ENCODE measurements at regions not wholly inside any gene's neighbourhood (a gene's known extent, or its start where the extent isn't known, plus 50 kb on each side); places are given as distances from the start of the nearest gene placed in this dataset.

DNA sequence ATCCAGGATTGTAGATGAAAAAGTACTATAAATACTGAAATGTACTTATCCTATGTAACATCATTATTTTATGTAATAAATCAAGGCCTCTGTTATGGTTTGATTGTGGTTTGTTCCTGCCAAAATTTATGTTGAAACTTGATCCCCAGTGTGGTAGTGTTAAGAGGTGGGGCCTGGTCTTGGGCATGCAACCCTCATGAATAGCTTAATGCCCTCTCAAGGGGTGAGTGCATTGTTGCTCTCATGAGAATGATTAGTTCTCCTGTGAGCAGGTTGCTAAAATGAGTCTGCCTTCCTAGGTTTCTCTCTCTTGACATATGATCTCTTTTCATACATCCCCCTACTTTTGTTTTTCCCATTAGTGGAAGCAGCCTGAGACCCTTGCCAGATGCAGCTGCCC, 915.4 kb downstream of the TSN start:
- H3K9me3 ChIP-seq (ENCODE audit: control insufficient read depth in 4 of 4, insufficient read depth in 3 of 4, low read length in 3 of 4), result no peaks in the 10 kb centered on the region
- TF ChIP-seq, protein P1, sequence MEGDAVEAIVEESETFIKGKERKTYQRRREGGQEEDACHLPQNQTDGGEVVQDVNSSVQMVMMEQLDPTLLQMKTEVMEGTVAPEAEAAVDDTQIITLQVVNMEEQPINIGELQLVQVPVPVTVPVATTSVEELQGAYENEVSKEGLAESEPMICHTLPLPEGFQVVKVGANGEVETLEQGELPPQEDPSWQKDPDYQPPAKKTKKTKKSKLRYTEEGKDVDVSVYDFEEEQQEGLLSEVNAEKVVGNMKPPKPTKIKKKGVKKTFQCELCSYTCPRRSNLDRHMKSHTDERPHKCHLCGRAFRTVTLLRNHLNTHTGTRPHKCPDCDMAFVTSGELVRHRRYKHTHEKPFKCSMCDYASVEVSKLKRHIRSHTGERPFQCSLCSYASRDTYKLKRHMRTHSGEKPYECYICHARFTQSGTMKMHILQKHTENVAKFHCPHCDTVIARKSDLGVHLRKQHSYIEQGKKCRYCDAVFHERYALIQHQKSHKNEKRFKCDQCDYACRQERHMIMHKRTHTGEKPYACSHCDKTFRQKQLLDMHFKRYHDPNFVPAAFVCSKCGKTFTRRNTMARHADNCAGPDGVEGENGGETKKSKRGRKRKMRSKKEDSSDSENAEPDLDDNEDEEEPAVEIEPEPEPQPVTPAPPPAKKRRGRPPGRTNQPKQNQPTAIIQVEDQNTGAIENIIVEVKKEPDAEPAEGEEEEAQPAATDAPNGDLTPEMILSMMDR (IDR thresholded peaks at IDR 0.05; ENCODE audit: control extremely low read depth, extremely low read depth), result no peak
- H3K27me3 ChIP-seq (ENCODE audit: control insufficient read depth in 3 of 3, insufficient read depth in 3 of 3, low read length in 2 of 3), result no peaks in the 10 kb centered on the region
- H3K9ac ChIP-seq (ENCODE audit: insufficient read depth in 1 of 2, low read length in 2 of 2), result no peak overlapping the region
- no peak overlapping the region for H3K27ac ChIP-seq (ENCODE audit: low read depth in 1 of 2, low read length in 1 of 2)
- ATAC-seq (ENCODE audit: insufficient read depth, low FRiP score) (no peak), DNase-seq (no peak)
- H3K4me1 ChIP-seq (ENCODE audit: control insufficient read depth in 5 of 5, insufficient read depth in 5 of 5, low read length in 5 of 5), result no peaks in the 10 kb centered on the region
- H3K36me3 ChIP-seq (ENCODE audit: control insufficient read depth in 4 of 4, insufficient read depth in 4 of 4, low read length in 4 of 4), result no peaks in the 10 kb centered on the region
- H3K4me3 ChIP-seq, result no peak overlapping the region

DNA sequence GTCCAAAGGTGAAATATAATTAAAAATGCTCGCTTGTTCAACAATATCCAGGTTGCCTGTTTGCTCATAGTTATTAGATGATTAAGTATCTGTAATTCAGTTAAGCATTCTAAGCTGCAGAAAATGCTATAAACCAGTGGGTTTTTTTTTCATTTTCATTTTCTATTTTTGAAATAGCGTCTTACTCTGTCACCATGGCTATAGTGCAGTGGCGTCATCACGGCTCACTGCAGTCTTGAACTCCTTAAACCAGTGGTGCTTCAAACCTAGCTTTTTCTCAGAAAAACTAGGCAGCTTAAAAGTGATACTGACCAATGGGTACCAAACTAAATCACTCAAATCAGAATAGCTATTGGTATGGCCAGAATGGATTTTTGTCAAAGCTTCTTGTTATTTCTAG, 925.2 kb downstream of the TSN start:
- H3K9ac ChIP-seq (ENCODE audit: insufficient read depth in 1 of 2, low read length in 2 of 2), result no peak overlapping the region
- no peak for ATAC-seq (ENCODE audit: insufficient read depth, low FRiP score)
- H3K36me3 ChIP-seq (ENCODE audit: control insufficient read depth in 4 of 4, insufficient read depth in 4 of 4, low read length in 4 of 4), result no peaks in the 10 kb centered on the region
- no peaks in the 10 kb centered on the region for H3K27me3 ChIP-seq (ENCODE audit: control insufficient read depth in 3 of 3, insufficient read depth in 3 of 3, low read length in 2 of 3)
- H3K4me1 ChIP-seq (ENCODE audit: control insufficient read depth in 5 of 5, insufficient read depth in 5 of 5, low read length in 5 of 5), result no peaks in the 10 kb centered on the region
- no peak overlapping the region for H3K4me3 ChIP-seq
- H3K27ac ChIP-seq (ENCODE audit: low read depth in 1 of 2, low read length in 1 of 2), result no peak overlapping the region
- TF ChIP-seq, protein P1 (IDR thresholded peaks at IDR 0.05; ENCODE audit: control extremely low read depth, extremely low read depth), result no peak
- no peak for DNase-seq
- WGBS, 2 donors, result 93 to 95% methylated on average over 4 of the region's 4 CpGs
- no peaks in the 10 kb centered on the region for H3K9me3 ChIP-seq (ENCODE audit: control insufficient read depth in 4 of 4, insufficient read depth in 3 of 4, low read length in 3 of 4)

DNA sequence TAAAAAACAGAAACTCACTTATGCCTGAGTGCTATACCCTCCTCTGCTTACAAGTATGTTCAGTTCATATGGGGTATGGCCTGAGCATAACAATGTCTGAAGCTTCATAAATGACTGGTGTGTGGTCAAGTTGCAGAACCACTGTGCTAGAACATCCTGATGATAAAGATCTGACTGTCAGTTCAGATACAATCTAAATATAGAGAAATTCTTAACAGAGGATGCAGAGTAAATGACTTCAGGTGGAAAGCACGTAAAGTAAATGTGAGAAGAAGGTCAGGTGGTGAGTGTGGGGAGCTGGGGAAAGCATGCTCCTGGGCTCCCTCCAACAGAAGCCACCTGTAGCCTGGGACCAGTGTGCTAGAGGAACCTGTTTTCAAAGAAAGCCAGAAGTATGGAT, 926.2 kb downstream of the TSN start:
- WGBS, 2 donors, result 48 to 49% methylated on average over 1 of the region's 1 CpG
- Histone ChIP-seq H3K4me1 (ENCODE audit: control insufficient read depth in 5 of 5, insufficient read depth in 5 of 5, low read length in 5 of 5) (no peaks in the 10 kb centered on the region), H3K36me3 (ENCODE audit: control insufficient read depth in 4 of 4, insufficient read depth in 4 of 4, low read length in 4 of 4) (no peaks in the 10 kb centered on the region), H3K9ac (ENCODE audit: insufficient read depth in 1 of 2, low read length in 2 of 2) (no peak overlapping the region), H3K27ac (ENCODE audit: low read depth in 1 of 2, low read length in 1 of 2) (no peak overlapping the region), H3K4me3 (no peak overlapping the region), H3K27me3 (ENCODE audit: control insufficient read depth in 3 of 3, insufficient read depth in 3 of 3, low read length in 2 of 3) (no peaks in the 10 kb centered on the region), H3K9me3 (ENCODE audit: control insufficient read depth in 4 of 4, insufficient read depth in 3 of 4, low read length in 3 of 4) (no peaks in the 10 kb centered on the region)
- ATAC-seq (ENCODE audit: insufficient read depth, low FRiP score), result no peak
- DNase-seq, result no peak
- TF ChIP-seq, protein P1 (IDR thresholded peaks at IDR 0.05; ENCODE audit: control extremely low read depth, extremely low read depth), result no peak

DNA sequence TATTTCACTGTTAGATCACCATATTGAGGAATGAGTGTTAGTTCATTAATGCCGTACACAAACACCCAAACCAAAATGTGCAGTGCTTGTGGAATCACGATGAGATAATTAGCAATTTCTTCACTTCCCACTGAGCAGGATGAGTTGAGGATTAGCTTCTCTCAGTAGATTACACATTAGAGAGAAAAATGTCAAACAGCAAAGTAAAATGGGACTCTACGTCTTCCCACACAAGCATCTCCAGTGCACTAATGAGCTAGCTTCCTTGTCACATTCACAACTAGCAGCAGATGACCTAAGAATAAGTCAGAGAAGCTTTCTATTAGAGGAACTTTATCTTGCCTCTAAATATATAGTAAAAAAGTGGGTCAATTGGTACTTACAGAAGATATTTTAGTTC, 926.9 kb downstream of the TSN start:
- DNase-seq, result no peak
- Histone ChIP-seq H3K4me1 (ENCODE audit: control insufficient read depth in 5 of 5, insufficient read depth in 5 of 5, low read length in 5 of 5) (no peaks in the 10 kb centered on the region), H3K9me3 (ENCODE audit: control insufficient read depth in 4 of 4, insufficient read depth in 3 of 4, low read length in 3 of 4) (no peaks in the 10 kb centered on the region), H3K9ac (ENCODE audit: insufficient read depth in 1 of 2, low read length in 2 of 2) (no peak overlapping the region), H3K36me3 (ENCODE audit: control insufficient read depth in 4 of 4, insufficient read depth in 4 of 4, low read length in 4 of 4) (no peaks in the 10 kb centered on the region), H3K27ac (ENCODE audit: low read depth in 1 of 2, low read length in 1 of 2) (no peak overlapping the region), H3K4me3 (no peak overlapping the region), H3K27me3 (ENCODE audit: control insufficient read depth in 3 of 3, insufficient read depth in 3 of 3, low read length in 2 of 3) (no peaks in the 10 kb centered on the region)
- TF ChIP-seq, protein P1 (IDR thresholded peaks at IDR 0.05; ENCODE audit: control extremely low read depth, extremely low read depth), result no peak
- 77 to 82% methylated on average over 3 of the region's 3 CpGs for WGBS, 2 donors
- no peak for ATAC-seq (ENCODE audit: insufficient read depth, low FRiP score)
